MG63 (cell line): ENCODE measurements at regions not wholly inside any gene's neighbourhood (a gene's known extent, or its start where the extent isn't known, plus 50 kb on each side); places are given as distances from the start of the nearest gene placed in this dataset.
"Not testable (repeated sequence)": the region's sequence is repeated elsewhere in the genome, so short reads cannot be mapped to it uniquely, and the experiment has no call there.

ENCODE experiments used
- DNase-seq: peaks from one replicate; pipeline ENCODE4 v3.0.0-alpha.2; 2020
- H3K27me3 ChIP-seq: fragments of 250-450 bp; sonication (Bioruptor Pico); 2 replicates; pipeline ENCODE4 v1.5.1; 2020; ENCODE audit warnings: mild to moderate bottlenecking, moderate library complexity
- H3K36me3 ChIP-seq: fragments of 250-450 bp; sonication (Bioruptor Pico); 2 replicates; pipeline ENCODE4 v1.5.1; 2020; ENCODE audit warnings: mild to moderate bottlenecking, moderate library complexity
- H3K4me3 ChIP-seq: fragments of 250-450 bp; sonication (Bioruptor Pico); 2 replicates; pipeline ENCODE4 v1.5.1; 2020; ENCODE audit warnings: mild to moderate bottlenecking, moderate library complexity
- H3K9me3 ChIP-seq: fragments of 250-450 bp; sonication (Bioruptor Pico); 2 replicates; pipeline ENCODE4 v1.5.1; 2020; ENCODE audit warnings: mild to moderate bottlenecking, moderate library complexity

DNA sequence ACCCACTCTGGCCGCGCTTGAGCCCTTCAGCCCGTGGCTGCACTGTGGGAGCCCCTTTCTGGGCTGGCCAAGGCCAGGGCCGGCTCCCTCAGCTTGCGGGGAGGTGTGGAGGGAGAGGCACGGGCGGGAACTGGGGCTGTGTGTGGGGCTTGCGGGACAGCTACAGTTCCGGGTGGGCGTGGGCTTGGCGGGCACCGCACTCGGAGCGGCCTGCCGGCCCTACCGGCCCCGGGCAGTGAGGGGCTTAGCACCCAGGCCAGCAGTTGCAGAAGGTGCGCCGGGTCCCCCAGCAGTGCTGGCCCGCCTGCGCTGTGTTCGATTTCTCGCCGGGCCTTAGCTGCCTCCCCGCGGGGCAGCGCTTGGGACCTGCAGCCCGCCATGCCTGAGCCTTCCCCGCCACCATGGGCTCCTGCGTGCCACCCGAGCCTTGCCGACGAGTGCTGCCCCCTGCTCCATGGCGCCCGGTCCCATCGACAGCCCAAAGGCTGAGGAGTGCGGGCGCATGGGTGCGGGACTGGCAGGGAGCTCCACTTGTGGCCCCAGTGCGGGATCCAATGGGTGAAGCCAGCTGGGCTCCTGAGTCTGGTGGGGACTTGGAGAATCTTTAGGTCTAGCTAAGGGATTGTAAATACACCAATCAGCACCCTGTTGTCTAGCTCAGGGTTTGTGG lies 173.7 kb upstream of the FIGN start:
- H3K36me3 ChIP-seq = no peaks in the 10 kb centered on the region
- no peak for DNase-seq
- H3K27me3 ChIP-seq = no peaks in the 10 kb centered on the region
- H3K9me3 ChIP-seq = no peaks in the 10 kb centered on the region
- no peak overlapping the region for H3K4me3 ChIP-seq

DNA sequence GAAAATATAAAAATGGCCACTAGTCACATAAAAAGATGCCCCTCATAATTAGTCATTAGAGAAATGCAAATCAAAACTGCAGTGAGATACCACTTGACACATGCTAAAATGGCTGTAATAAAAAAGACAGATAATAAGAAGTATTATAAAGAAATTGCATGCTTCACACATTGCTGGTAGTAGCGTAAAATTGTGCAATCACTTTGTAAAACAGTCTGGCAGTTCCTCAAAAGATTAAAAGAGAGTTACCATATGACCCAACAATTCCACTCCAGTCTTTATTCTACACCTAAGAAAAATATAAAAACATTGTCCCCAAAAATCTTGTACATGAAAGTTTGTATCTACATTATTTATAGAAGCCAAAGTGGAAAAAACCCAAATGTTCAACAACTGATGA lies 170.6 kb upstream of the FIGN start:
- Histone ChIP-seq H3K36me3 (no peaks in the 10 kb centered on the region), H3K4me3 (no peak overlapping the region), H3K9me3 (no peaks in the 10 kb centered on the region; the same call in 1 of the 2 replicates), H3K27me3 (no peaks in the 10 kb centered on the region)
- DNase-seq = no peak

GRCh38 chr2:163897799-163898198 lies 162.0 kb upstream of the FIGN start:
- no peak for DNase-seq
- peaks cover 2% of the 10 kb centered on the region for H3K9me3 ChIP-seq
- no peaks in the 10 kb centered on the region for H3K36me3 ChIP-seq
- no peak overlapping the region for H3K4me3 ChIP-seq
- no peaks in the 10 kb centered on the region for H3K27me3 ChIP-seq

DNA sequence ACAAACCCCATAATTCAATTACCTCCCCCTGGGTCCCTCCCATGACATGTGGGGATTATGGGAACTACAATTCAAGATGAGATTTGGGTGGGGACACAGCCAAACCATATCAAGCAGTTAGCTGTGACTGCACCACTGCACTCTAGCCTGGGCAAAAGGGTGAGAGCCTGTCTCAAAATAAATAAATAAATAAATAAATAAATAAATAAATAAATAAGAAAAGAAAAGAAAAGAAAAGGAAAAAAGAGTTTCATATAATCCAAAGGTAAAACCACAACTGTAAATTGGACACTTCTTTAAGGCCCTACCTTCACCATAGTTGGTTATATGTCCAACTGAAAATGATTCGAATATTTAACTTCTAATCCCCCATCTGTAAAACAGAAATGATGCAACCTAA lies 157.6 kb upstream of the FIGN start:
- not testable (repeated sequence) for DNase-seq, H3K9me3 ChIP-seq, H3K27me3 ChIP-seq, H3K4me3 ChIP-seq, H3K36me3 ChIP-seq

- Histone ChIP-seq H3K27me3 (no peaks in the 10 kb centered on the region), H3K9me3 (no peaks in the 10 kb centered on the region), H3K4me3 (no peak overlapping the region), H3K36me3 (peaks cover 2% of the 10 kb centered on the region; the same call in 1 of the 2 replicates)
- DNase-seq = no peak
Observed at GRCh38 chr2:163888591-163888990, 152.8 kb upstream of the FIGN start.

- no peaks in the 10 kb centered on the region; the same call in 1 of the 2 replicates for H3K9me3 ChIP-seq
- H3K4me3 ChIP-seq = no peak overlapping the region
- H3K27me3 ChIP-seq = no peaks in the 10 kb centered on the region
- no peak for DNase-seq
- peaks cover 2% of the 10 kb centered on the region; the same call in 1 of the 2 replicates for H3K36me3 ChIP-seq
Observed at GRCh38 chr2:163887182-163887581, 151.4 kb upstream of the FIGN start.

DNA sequence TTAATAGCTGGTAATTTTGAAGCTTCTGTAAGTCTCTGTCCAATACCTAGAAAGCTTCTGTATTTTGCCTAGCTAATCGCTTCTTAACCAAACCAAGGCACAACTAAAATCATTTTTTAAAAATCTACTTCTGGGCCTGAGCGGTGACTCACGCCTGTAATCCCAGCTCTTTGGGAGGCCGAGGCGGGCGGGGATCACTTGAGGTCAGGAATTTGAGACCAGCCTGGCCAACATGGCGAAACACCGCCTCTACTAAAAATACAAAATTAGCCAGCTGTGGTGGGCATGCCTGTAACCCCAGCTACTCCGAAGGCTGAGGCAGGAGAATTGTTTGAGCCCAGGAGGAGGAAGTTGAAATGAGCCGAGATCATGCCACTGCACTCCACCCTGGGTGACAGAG lies 148.6 kb upstream of the FIGN start:
- Histone ChIP-seq H3K36me3 (peaks cover 2% of the 10 kb centered on the region; the same call in 1 of the 2 replicates), H3K9me3 (no peaks in the 10 kb centered on the region; the same call in 1 of the 2 replicates), H3K4me3 (no peak overlapping the region), H3K27me3 (no peaks in the 10 kb centered on the region)
- peak; percentile 78 for DNase-seq

DNA sequence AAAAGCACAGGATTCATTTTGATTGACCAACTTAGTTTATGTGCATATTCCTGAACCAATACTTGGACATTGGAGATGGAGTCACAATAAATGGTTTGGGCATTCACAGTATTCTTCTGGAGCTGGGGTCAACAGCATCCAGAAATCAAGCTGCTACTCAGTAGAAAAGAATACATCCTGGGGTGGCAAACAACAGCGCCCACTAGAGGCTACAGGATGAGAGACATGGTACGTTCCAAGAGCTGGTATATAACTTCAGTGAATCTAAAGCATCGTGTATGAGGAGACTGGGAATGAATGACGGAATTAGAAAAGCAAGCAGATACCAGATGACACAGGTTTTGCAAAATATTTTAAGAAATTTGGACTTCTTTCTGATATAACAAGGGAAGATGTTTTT lies 142.9 kb upstream of the FIGN start:
- no peaks in the 10 kb centered on the region for H3K27me3 ChIP-seq
- H3K9me3 ChIP-seq = no peaks in the 10 kb centered on the region; the same call in 1 of the 2 replicates
- H3K4me3 ChIP-seq = no peak overlapping the region
- no peaks in the 10 kb centered on the region for H3K36me3 ChIP-seq
- peak; percentile 5 for DNase-seq

DNA sequence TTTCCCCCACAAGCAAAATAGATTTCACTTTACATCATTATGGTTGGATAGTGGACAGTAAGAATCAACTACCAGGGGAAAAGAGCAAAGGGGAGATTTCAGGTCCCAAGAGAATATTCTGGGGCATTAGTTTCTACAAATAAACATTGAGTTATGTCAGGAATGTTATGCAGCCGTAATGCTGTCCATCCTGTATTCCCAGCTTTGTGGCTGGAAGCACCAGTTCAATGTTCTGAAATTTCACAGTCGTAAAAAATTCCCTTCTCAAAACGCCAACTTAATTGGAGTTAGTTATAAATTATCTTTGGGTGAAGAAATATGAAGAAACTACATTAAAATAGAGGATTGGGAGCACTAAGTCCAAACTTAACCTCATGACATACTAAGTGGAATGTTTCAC lies 141.5 kb upstream of the FIGN start:
- Histone ChIP-seq H3K4me3 (no peak overlapping the region), H3K36me3 (no peaks in the 10 kb centered on the region), H3K27me3 (no peaks in the 10 kb centered on the region), H3K9me3 (no peaks in the 10 kb centered on the region; the same call in 1 of the 2 replicates)
- DNase-seq = peak; percentile 11

- no peaks in the 10 kb centered on the region for H3K36me3 ChIP-seq
- DNase-seq = no peak
- H3K27me3 ChIP-seq = no peaks in the 10 kb centered on the region
- no peaks in the 10 kb centered on the region for H3K9me3 ChIP-seq
- H3K4me3 ChIP-seq = no peak overlapping the region
Observed at GRCh38 chr2:163863073-163863472, 127.3 kb upstream of the FIGN start.

GRCh38 chr2:163859951-163860350 lies 124.1 kb upstream of the FIGN start:
- Histone ChIP-seq H3K9me3 (no peaks in the 10 kb centered on the region), H3K36me3 (no peaks in the 10 kb centered on the region), H3K4me3 (no peak overlapping the region), H3K27me3 (no peaks in the 10 kb centered on the region)
- DNase-seq = no peak

DNA sequence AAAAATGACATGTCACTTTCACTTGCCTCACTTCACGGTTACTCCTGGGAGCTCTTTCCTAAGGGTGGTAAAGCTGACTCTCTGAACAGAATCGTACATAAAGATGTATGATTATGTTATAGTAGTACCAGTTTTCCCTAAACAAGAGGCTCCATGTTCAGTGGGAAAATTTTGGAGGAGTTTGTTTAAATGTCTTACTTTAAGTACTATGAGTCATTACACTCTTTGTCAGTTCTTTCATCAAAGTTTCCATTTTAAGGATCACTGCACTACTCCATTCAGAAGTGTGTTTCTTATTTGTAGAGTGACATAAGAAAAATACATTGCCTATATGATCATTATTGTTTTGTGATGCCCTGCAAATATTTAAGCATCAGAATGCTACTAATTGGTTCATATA lies 121.1 kb upstream of the FIGN start:
- Histone ChIP-seq H3K4me3 (no peak overlapping the region), H3K36me3 (no peaks in the 10 kb centered on the region), H3K27me3 (no peaks in the 10 kb centered on the region), H3K9me3 (no peaks in the 10 kb centered on the region)
- no peak for DNase-seq

- H3K4me3 ChIP-seq = no peak overlapping the region
- no peaks in the 10 kb centered on the region for H3K27me3 ChIP-seq
- no peaks in the 10 kb centered on the region for H3K9me3 ChIP-seq
- no peaks in the 10 kb centered on the region for H3K36me3 ChIP-seq
- no peak for DNase-seq
Observed at GRCh38 chr2:163852616-163853015, 116.8 kb upstream of the FIGN start.

GRCh38 chr2:163849756-163850435 lies 114.1 kb upstream of the FIGN start:
- Histone ChIP-seq H3K4me3 (no peak overlapping the region), H3K27me3 (no peaks in the 10 kb centered on the region), H3K36me3 (no peaks in the 10 kb centered on the region), H3K9me3 (no peaks in the 10 kb centered on the region)
- no peak for DNase-seq

DNA sequence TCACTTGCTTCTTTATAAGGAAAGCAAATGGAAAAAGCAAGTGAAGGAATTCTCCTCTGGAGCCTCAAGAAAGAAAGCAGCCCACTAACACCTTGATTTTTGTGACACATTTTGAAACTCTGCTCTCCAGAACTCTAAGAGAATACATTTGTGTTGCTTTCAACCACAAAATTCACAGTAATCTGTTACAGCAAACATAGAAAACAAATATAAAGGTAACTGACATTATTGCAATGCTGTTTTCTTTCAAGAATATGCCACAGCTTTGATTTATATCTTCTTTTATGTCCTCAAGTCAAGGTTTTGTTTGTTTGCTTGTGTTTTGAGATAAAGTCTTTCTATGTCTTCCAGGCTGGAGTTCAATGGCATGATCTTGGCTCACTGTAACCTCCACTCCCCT lies 103.1 kb upstream of the FIGN start:
- DNase-seq = no peak

DNA sequence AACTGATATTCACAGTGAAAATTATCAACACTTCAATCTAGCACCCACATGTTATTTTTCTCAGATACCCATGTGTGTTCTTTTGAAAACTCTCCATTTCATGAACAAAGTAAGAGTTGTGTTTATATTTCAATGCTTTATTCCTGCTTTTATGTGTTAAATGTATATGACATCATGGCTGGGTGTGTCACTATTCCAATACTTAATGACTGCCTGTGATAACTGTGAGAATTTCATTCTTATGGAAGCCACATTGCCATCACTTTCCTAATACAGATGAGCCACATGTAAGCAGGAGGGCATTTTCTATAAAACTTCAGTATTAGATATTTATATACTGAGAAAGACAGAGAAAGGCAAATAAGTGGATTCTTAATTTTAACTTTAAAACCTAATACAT lies 100.4 kb upstream of the FIGN start:
- Histone ChIP-seq H3K9me3 (no peaks in the 10 kb centered on the region), H3K27me3 (no peaks in the 10 kb centered on the region), H3K4me3 (no peak overlapping the region), H3K36me3 (no peaks in the 10 kb centered on the region)
- DNase-seq = no peak

More for the DNA sequence above, 103.1 kb upstream of the FIGN start:
- no peaks in the 10 kb centered on the region for H3K9me3 ChIP-seq
- no peaks in the 10 kb centered on the region for H3K27me3 ChIP-seq
- no peak overlapping the region for H3K4me3 ChIP-seq
- no peaks in the 10 kb centered on the region for H3K36me3 ChIP-seq

GRCh38 chr2:163834841-163835240 lies 99.0 kb upstream of the FIGN start:
- DNase-seq = no peak
- Histone ChIP-seq H3K36me3 (no peaks in the 10 kb centered on the region), H3K27me3 (no peaks in the 10 kb centered on the region), H3K9me3 (no peaks in the 10 kb centered on the region), H3K4me3 (no peak overlapping the region)

DNA sequence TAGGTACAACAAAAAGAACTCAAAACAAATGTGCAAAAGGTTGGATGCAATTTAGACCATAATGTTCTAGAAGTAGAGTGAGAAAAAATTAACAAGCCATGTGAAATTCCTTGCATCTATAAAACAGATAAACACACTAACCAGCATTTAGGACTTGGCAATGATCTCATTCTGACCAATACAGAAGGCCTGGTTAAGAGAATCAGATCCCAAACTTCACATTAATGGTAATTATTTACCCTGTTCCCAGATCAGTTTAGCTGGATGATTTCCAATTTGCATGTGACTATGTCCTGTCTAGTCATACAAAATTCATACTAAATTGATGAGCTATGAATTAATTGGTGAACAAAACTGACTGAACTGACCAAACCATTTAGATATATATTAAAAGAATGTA lies 98.4 kb upstream of the FIGN start:
- H3K4me3 ChIP-seq = no peak overlapping the region
- no peaks in the 10 kb centered on the region for H3K27me3 ChIP-seq
- H3K9me3 ChIP-seq = no peaks in the 10 kb centered on the region
- no peak for DNase-seq
- no peaks in the 10 kb centered on the region for H3K36me3 ChIP-seq
